IMR-90 (cell line): ENCODE measurements at regions not wholly inside any gene's neighbourhood (a gene's known extent, or its start where the extent isn't known, plus 50 kb on each side); places are given as distances from the start of the nearest gene placed in this dataset.

Experiments used
- ATAC-seq: fragments of 200-7000 bp; cut with Tn5 transposase; 2 replicates; pipeline ENCODE4 v1.9.1; 2020; ENCODE audit warnings: low read depth, mild to moderate bottlenecking, moderate library complexity
- BruUV-seq: library from RNA; stranded (reverse); fragments of 400-500 nt; replicated peaks from 2 replicates; lab custom pipeline; 2021; lab: Mats Ljungman, UMichigan
- CTCF ChIA-PET: fragments of 300-600 bp; formaldehyde crosslinking; extraction: SDS; loops from one replicate; lab custom pipeline; 2021; ENCODE audit warnings: antibody characterized with exemption; lab: Yijun Ruan, JAX
- POLR2A ChIA-PET: fragments of 300-600 bp; sonication (Branson Sonifier 250); formaldehyde crosslinking; loops from one replicate; lab custom pipeline; 2022; ENCODE audit warnings: antibody characterized with exemption; ENCODE audit not compliant: unreplicated experiment; lab: Charles Lee
- DNase-seq: peaks from one replicate; pipeline ENCODE4 v3.0.0; 2013
- H2AFZ ChIP-seq: replicated peaks from 2 replicates; pipeline ENCODE3; 2013; ENCODE audit warnings: low read length, mild to moderate bottlenecking; ENCODE audit not compliant: poor library complexity
- H2AK5ac ChIP-seq: 2 replicates; pipeline ENCODE4 v1.6.1; 2013; ENCODE audit warnings: low read depth, low read length, inconsistent platforms
- H2AK9ac ChIP-seq: replicated peaks from 2 replicates; pipeline ENCODE3; 2013; ENCODE audit warnings: mild to moderate bottlenecking, low read depth, low read length, moderate library complexity; ENCODE audit not compliant: poor library complexity
- H2BK120ac ChIP-seq: 2 replicates; pipeline ENCODE4 v1.6.1; 2013; ENCODE audit warnings: low read depth, low read length, inconsistent platforms
- H2BK15ac ChIP-seq: 3 replicates; pipeline ENCODE4 v1.6.1; 2013; ENCODE audit warnings: low read depth, low read length, inconsistent platforms
- H2BK20ac ChIP-seq: 2 replicates; pipeline ENCODE4 v1.6.1; 2013; ENCODE audit warnings: low read depth, mild to moderate bottlenecking, inconsistent platforms, low read length, moderate library complexity
- H2BK5ac ChIP-seq: 2 replicates; pipeline ENCODE4 v1.6.1; 2013; ENCODE audit warnings: mild to moderate bottlenecking, low read depth, low read length, inconsistent platforms; ENCODE audit not compliant: poor library complexity, severe bottlenecking
- H3K14ac ChIP-seq: replicated peaks from 2 replicates; pipeline ENCODE4 v1.6.1; 2013; ENCODE audit warnings: low read depth, low read length, inconsistent platforms
- H3K18ac ChIP-seq: 2 replicates; pipeline ENCODE4 v1.6.1; 2013; ENCODE audit warnings: low read depth, low read length, control low read depth
- H3K23ac ChIP-seq: 2 replicates; pipeline ENCODE4 v1.6.1; 2013; ENCODE audit warnings: low read depth, low read length, inconsistent platforms
- H3K27ac ChIP-seq: 2 replicates; pipeline ENCODE4 v1.5.1; 2013; ENCODE audit warnings: mild to moderate bottlenecking, control low read depth, low read length; ENCODE audit not compliant: insufficient read depth
- H3K27me3 ChIP-seq: 2 replicates; pipeline ENCODE4 v1.6.1; 2013; ENCODE audit warnings: low read length; ENCODE audit not compliant: control insufficient read depth, insufficient read depth
- H3K36me3 ChIP-seq: 2 replicates; pipeline ENCODE4 v1.6.1; 2013; ENCODE audit warnings: low read length, mixed read lengths; ENCODE audit not compliant: control insufficient read depth, insufficient read depth
- H3K4ac ChIP-seq: 2 replicates; pipeline ENCODE4 v1.6.1; 2013; ENCODE audit warnings: low read depth, low read length, inconsistent platforms
- H3K4me1 ChIP-seq: 2 replicates; pipeline ENCODE4 v1.6.1; 2013; ENCODE audit warnings: low read length, mixed read lengths; ENCODE audit not compliant: control insufficient read depth, insufficient read depth
- H3K4me2 ChIP-seq: 2 replicates; pipeline ENCODE4 v1.6.1; 2013; ENCODE audit warnings: low read depth, mild to moderate bottlenecking, control low read depth, low read length, moderate library complexity
- H3K4me3 ChIP-seq: 2 replicates; pipeline ENCODE4 v1.5.1; 2013; ENCODE audit warnings: low read depth, mild to moderate bottlenecking, control low read depth, low read length, moderate library complexity; ENCODE audit not compliant: insufficient read depth
- H3K56ac ChIP-seq: 2 replicates; pipeline ENCODE4 v1.6.1; 2013; ENCODE audit warnings: low read length, inconsistent platforms; ENCODE audit not compliant: insufficient read depth; ENCODE audit errors: extremely low read depth
- H3K79me1 ChIP-seq, 2 experiments: 2 replicates each; pipeline ENCODE4 v1.6.1; 2013; ENCODE audit warnings: low read length in 2 of 2, inconsistent platforms in 1 of 2, low read depth in 1 of 2
- H3K9ac ChIP-seq: 2 replicates; pipeline ENCODE4 v1.6.1; 2013; ENCODE audit warnings: low read depth, low read length, control low read depth
- H3K9me1 ChIP-seq: 2 replicates; pipeline ENCODE4 v1.6.1; 2013; ENCODE audit warnings: low read length, inconsistent platforms; ENCODE audit not compliant: insufficient read depth
- H3K9me3 ChIP-seq: 2 replicates; pipeline ENCODE4 v1.6.1; 2013; ENCODE audit warnings: low read length; ENCODE audit not compliant: control insufficient read depth, insufficient read depth
- H4K20me1 ChIP-seq: 2 replicates; pipeline ENCODE4 v1.6.1; 2013; ENCODE audit warnings: low read length, inconsistent platforms; ENCODE audit not compliant: insufficient read depth
- H4K5ac ChIP-seq: 2 replicates; pipeline ENCODE4 v1.6.1; 2013; ENCODE audit warnings: mild to moderate bottlenecking, low read depth, low read length, control low read depth
- H4K8ac ChIP-seq, 2 experiments: 2 replicates each; pipeline ENCODE4 v1.6.1; 2013; ENCODE audit warnings: low read depth in 2 of 2, low read length in 2 of 2, control low read depth in 1 of 2, inconsistent platforms in 1 of 2
- H4K91ac ChIP-seq: 2 replicates; pipeline ENCODE4 v1.6.1; 2013; ENCODE audit warnings: low read depth, low read length, inconsistent platforms; ENCODE audit not compliant: insufficient read depth
- MAFK ChIP-seq: IDR thresholded peaks from 2 replicates; pipeline ENCODE4 v1.6.1; 2012; ENCODE audit warnings: low read depth, low read length, improper control_type of control experiment
- WGBS, 2 experiments: methylation state at CpG; one replicate each; pipeline versions ENCODE4 v1.1.5 to v1.1.7; 2013; ENCODE audit warnings: missing lambda C conversion rate in 2 of 2; ENCODE audit not compliant: insufficient read length in 1 of 2; ENCODE audit errors: extremely low coverage in 2 of 2; 5-methylcytosine and 5-hydroxymethylcytosine counted together
- dilution Hi-C: fragments of 300-500 bp; cut with HindIII; formaldehyde crosslinking; loops from one replicate; pipeline ENCODE4 v1.14.3; 2018; ENCODE audit warnings: low sequenced_read_pairs; ENCODE audit not compliant: unreplicated experiment
- in situ Hi-C: fragments of 300-500 bp; cut with MboI; formaldehyde crosslinking; loops from 3 replicates; pipeline ENCODE4 v1.14.3; 2019; ENCODE audit warnings: low sequenced_read_pairs, inconsistent platforms, mixed read lengths
- intact Hi-C: fragments of 100-400 bp; cut with micrococcal nuclease; formaldehyde crosslinking; loops from 2 replicates; pipeline ENCODE4 v1.10.0; 2022
- TF ChIP-seq, protein P1 (sequence below): fragments of 150-350 bp; IDR thresholded peaks from 2 replicates; pipeline ENCODE4 v1.6.1; 2017; ENCODE audit warnings: mild to moderate bottlenecking, antibody characterized with exemption, low read length, low read depth

DNA sequence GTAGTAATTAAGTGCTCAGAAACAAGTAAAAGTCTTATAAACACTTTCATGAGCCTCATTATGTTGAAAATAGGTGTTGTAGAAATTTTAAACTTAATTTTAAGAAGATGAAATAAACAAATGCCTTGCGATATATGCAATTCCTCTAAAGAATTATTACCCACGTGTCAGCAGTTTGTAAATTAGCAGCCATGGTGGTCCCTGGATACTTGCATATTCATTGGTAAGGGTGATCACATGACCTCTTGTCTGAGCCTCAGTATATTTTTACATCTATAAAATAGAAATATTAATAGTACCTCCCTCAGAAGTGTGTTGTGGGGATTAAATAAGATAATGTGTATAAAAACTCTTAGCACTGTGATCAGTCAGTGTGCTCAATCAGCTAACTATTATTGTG, 141.5 kb upstream of the SVIL start:
- no peak overlapping the region for H2AFZ ChIP-seq
- intact Hi-C loops: no loop called here
- H2BK5ac ChIP-seq: no peak overlapping the region
- no peak overlapping the region for H3K18ac ChIP-seq
- in situ Hi-C loops: no loop called here
- dilution Hi-C loops: no loop called here
- no peak overlapping the region for H2BK120ac ChIP-seq
- no peak overlapping the region for H3K14ac ChIP-seq
- H3K4me3 ChIP-seq: no peak overlapping the region
- H3K4me1 ChIP-seq: peaks cover 9% of the 10 kb centered on the region
- H3K56ac ChIP-seq: no peak overlapping the region
- H2BK20ac ChIP-seq: no peak overlapping the region
- no peak overlapping the region for H2BK15ac ChIP-seq
- no peaks in the 10 kb centered on the region for H3K79me1 ChIP-seq
- no peak overlapping the region for H3K27ac ChIP-seq
- no peak overlapping the region for H4K8ac ChIP-seq
- no peak overlapping the region for H3K4ac ChIP-seq
- WGBS, 2 experiments: no CpG with 5 or more reads among the region's 2 CpGs
- H3K23ac ChIP-seq: no peak overlapping the region
- no TSS peak for BruUV-seq
- H3K27me3 ChIP-seq: no peaks in the 10 kb centered on the region
- no peak overlapping the region for H2AK5ac ChIP-seq
- no peak overlapping the region for H2AK9ac ChIP-seq
- no peaks in the 10 kb centered on the region for H4K20me1 ChIP-seq
- H3K4me2 ChIP-seq: no peak overlapping the region
- peak; percentile 54 for TF ChIP-seq MAFK
- TF ChIP-seq, protein P1, sequence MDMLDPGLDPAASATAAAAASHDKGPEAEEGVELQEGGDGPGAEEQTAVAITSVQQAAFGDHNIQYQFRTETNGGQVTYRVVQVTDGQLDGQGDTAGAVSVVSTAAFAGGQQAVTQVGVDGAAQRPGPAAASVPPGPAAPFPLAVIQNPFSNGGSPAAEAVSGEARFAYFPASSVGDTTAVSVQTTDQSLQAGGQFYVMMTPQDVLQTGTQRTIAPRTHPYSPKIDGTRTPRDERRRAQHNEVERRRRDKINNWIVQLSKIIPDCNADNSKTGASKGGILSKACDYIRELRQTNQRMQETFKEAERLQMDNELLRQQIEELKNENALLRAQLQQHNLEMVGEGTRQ: no peak
- no peak overlapping the region for H4K5ac ChIP-seq
- no peaks in the 10 kb centered on the region for H3K36me3 ChIP-seq
- ATAC-seq: no peak
- no peak for DNase-seq
- no peaks in the 10 kb centered on the region for H3K9me3 ChIP-seq
- ChIA-PET POLR2A (no interaction called here), CTCF (no interaction called here)
- no peak overlapping the region for H3K9ac ChIP-seq
- H3K9me1 ChIP-seq: no peaks in the 10 kb centered on the region; the same call in 1 of the 2 replicates
- no peak overlapping the region for H4K91ac ChIP-seq
